Upper lobe of left lung (tissue), 6 donors: ENCODE measurements at regions not wholly inside any gene's neighbourhood (a gene's known extent, or its start where the extent isn't known, plus 50 kb on each side); places are given as distances from the start of the nearest gene placed in this dataset.

Experiments used
- ATAC-seq, 2 donors: fragments of 200-7000 bp; cut with Tn5 transposase; one replicate each; pipeline ENCODE4 v1.9.1; 2022; ENCODE audit warnings: mild to moderate bottlenecking in 2 of 2, moderate library complexity in 2 of 2; ENCODE audit not compliant: low FRiP score in 2 of 2
- DNase-seq, 2 donors: peaks; one replicate each; pipeline ENCODE4 v3.0.0-alpha.2; 2019 to 2020
- H3K27ac ChIP-seq, 4 donors: fragments of 200-600 bp; sonication (generic); one replicate each; pipeline ENCODE4 v1.5.1; 2016 to 2019
- H3K27me3 ChIP-seq, 4 donors: fragments of 200-600 bp; sonication (generic); one replicate each; pipeline ENCODE4 v1.5.1; 2017 to 2019
- H3K36me3 ChIP-seq, 4 donors: fragments of 200-600 bp; sonication (generic); one replicate each; pipeline ENCODE4 v1.5.1; 2016 to 2019
- H3K4me1 ChIP-seq, 4 donors: fragments of 200-600 bp; sonication (generic); one replicate each; pipeline ENCODE4 v1.5.1; 2018 to 2019
- H3K4me3 ChIP-seq, 4 donors: fragments of 200-600 bp; sonication (generic); one replicate each; pipeline ENCODE4 v1.5.1; 2017 to 2019; ENCODE audit warnings: mild to moderate bottlenecking in 2 of 4, moderate library complexity in 1 of 4
- H3K9me3 ChIP-seq, 4 donors: fragments of 200-600 bp; sonication (generic); one replicate each; pipeline ENCODE4 v1.5.1; 2018 to 2019
- EP300 ChIP-seq, 4 donors: sonication (generic); formaldehyde crosslinking; IDR thresholded peaks; one replicate each; pipeline ENCODE4 v1.5.1; 2017; ENCODE audit warnings: antibody characterized with exemption in 4 of 4, control low read depth in 2 of 4
- POLR2A ChIP-seq, 4 donors: fragments of 450-650 bp; IDR thresholded peaks; one replicate each; pipeline ENCODE4 v1.5.1; 2016 to 2017; ENCODE audit warnings: antibody characterized with exemption in 4 of 4, mild to moderate bottlenecking in 2 of 4
- POLR2AphosphoS5 ChIP-seq, 2 donors: sonication (generic); formaldehyde crosslinking; IDR thresholded peaks; one replicate each; pipeline ENCODE4 v1.5.1; 2017; ENCODE audit warnings: antibody characterized with exemption in 2 of 2
- WGBS, 2 donors: methylation state at CpG; one replicate each; pipeline ENCODE4 v1.1.5; 2017 to 2018; 5-methylcytosine and 5-hydroxymethylcytosine counted together
- TF ChIP-seq, protein P1 (sequence below), 6 experiments: fragments of 450-650 bp in 4 of 6; fragments of 200-600 bp in 2 of 6; sonication (generic) in 2 of 6; IDR thresholded peaks; one replicate each; pipeline ENCODE4 v1.5.1; 2016 to 2019; ENCODE audit warnings: antibody characterized with exemption in 6 of 6
- donor health status: DM: no; HTN: no; CAD: no; lungs with moderate emphysema.
- donor health status: DM: no; HTN: yes; CAD: no; lungs with severe emphysema.

- TF ChIP-seq EP300 (IDR thresholded peaks at IDR 0.05) = no peak
- no peak for TF ChIP-seq POLR2A (IDR thresholded peaks at IDR 0.05)
- no peak for TF ChIP-seq POLR2AphosphoS5 (IDR thresholded peaks at IDR 0.05)
- TF ChIP-seq, protein P1, sequence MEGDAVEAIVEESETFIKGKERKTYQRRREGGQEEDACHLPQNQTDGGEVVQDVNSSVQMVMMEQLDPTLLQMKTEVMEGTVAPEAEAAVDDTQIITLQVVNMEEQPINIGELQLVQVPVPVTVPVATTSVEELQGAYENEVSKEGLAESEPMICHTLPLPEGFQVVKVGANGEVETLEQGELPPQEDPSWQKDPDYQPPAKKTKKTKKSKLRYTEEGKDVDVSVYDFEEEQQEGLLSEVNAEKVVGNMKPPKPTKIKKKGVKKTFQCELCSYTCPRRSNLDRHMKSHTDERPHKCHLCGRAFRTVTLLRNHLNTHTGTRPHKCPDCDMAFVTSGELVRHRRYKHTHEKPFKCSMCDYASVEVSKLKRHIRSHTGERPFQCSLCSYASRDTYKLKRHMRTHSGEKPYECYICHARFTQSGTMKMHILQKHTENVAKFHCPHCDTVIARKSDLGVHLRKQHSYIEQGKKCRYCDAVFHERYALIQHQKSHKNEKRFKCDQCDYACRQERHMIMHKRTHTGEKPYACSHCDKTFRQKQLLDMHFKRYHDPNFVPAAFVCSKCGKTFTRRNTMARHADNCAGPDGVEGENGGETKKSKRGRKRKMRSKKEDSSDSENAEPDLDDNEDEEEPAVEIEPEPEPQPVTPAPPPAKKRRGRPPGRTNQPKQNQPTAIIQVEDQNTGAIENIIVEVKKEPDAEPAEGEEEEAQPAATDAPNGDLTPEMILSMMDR (IDR thresholded peaks at IDR 0.05) = peak in 2 of 6 experiments; percentile 5 to 9
- ATAC-seq (peak in 1 of 2 donors; percentile 26), DNase-seq (no peak)
Observed at GRCh38 chr7:97499204-97499603, 232.7 kb upstream of the TAC1 start.

GRCh38 chr7:97503367-97504094 is 228.4 kb upstream of the TAC1 start:
- Histone ChIP-seq H3K36me3 (no peaks in the 10 kb centered on the region), H3K4me3 (no peak overlapping the region), H3K27ac (no peak overlapping the region), H3K27me3 (no peaks in the 10 kb centered on the region), H3K9me3 (no peaks in the 10 kb centered on the region), H3K4me1 (no peaks in the 10 kb centered on the region)
- no peak for ATAC-seq
- no peak for TF ChIP-seq POLR2AphosphoS5 (IDR thresholded peaks at IDR 0.05)
- TF ChIP-seq, protein P1 (IDR thresholded peaks at IDR 0.05) = no peak
- no peak for TF ChIP-seq EP300 (IDR thresholded peaks at IDR 0.05)
- TF ChIP-seq POLR2A (IDR thresholded peaks at IDR 0.05) = no peak
- WGBS, 2 donors = 78 to 81% methylated on average over 6 to 10 of the region's 10 CpGs
- peak in 1 of 2 donors; percentile 11 for DNase-seq

More at GRCh38 chr7:97499204-97499603, 232.7 kb upstream of the TAC1 start:
- Histone ChIP-seq H3K27me3 (no peaks in the 10 kb centered on the region), H3K4me3 (no peak overlapping the region), H3K36me3 (no peaks in the 10 kb centered on the region), H3K27ac (no peak overlapping the region), H3K4me1 (no peaks in the 10 kb centered on the region), H3K9me3 (no peaks in the 10 kb centered on the region)
- WGBS, 2 donors = 48 to 65% methylated on average over 1 of the region's 1 CpG

GRCh38 chr7:97506728-97507127 is 225.2 kb upstream of the TAC1 start:
- no peaks in the 10 kb centered on the region for H3K9me3 ChIP-seq
- DNase-seq (no peak), ATAC-seq (no peak)
- no peaks in the 10 kb centered on the region for H3K27me3 ChIP-seq
- no peak overlapping the region for H3K4me3 ChIP-seq
- TF ChIP-seq, protein P1 (IDR thresholded peaks at IDR 0.05) = no peak
- TF ChIP-seq POLR2A (IDR thresholded peaks at IDR 0.05) (no peak), POLR2AphosphoS5 (IDR thresholded peaks at IDR 0.05) (no peak), EP300 (IDR thresholded peaks at IDR 0.05) (no peak)
- H3K27ac ChIP-seq = no peak overlapping the region
- WGBS, 2 donors = 43 to 48% methylated on average over 3 of the region's 3 CpGs
- H3K36me3 ChIP-seq = no peaks in the 10 kb centered on the region
- no peaks in the 10 kb centered on the region for H3K4me1 ChIP-seq

DNA sequence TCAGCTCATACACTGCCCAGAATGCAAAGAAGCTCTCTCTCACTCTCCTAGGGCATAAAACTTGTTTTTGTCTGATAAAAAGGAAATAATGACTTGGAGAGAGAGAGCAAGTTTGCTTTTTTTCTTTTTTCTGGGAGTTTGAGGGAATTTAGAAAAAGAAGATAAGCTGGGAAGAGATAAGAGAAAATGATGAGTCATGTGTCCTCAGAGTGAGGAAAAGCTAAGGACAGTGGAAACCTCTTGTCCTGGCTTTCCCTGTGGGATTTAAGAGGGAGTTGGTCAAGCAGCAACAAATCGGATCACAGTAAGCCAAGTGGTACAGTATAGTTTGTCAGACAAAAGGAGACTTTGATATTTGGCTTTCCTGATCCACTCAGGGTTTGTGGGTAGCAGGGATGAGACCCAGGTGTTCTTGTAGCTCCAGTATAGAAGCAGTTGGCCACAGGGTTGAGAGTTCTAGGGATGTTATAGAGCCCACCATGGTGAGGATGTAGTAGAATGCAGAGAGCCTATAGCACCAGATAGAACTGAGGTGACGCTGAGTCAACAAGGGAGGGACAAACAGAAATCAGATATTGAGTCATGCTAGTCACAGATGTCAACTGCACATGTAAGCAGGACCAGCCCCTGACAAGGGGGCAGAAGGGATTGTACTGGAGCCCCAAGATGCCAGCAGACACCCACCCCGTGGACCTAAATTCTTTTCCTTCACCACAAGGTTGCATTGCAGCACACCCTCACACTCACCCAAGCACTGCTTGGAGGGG is 219.3 kb upstream of the TAC1 start:
- Histone ChIP-seq H3K36me3 (no peaks in the 10 kb centered on the region), H3K9me3 (no peaks in the 10 kb centered on the region), H3K4me3 (no peak overlapping the region), H3K4me1 (no peaks in the 10 kb centered on the region), H3K27me3 (no peaks in the 10 kb centered on the region), H3K27ac (no peak overlapping the region)
- TF ChIP-seq, protein P1 (IDR thresholded peaks at IDR 0.05) = no peak
- TF ChIP-seq EP300 (IDR thresholded peaks at IDR 0.05) (no peak), POLR2A (IDR thresholded peaks at IDR 0.05) (no peak), POLR2AphosphoS5 (IDR thresholded peaks at IDR 0.05) (no peak)
- 85 to 89% methylated on average over 3 of the region's 3 CpGs for WGBS, 2 donors
- DNase-seq (no peak), ATAC-seq (no peak)
